ENCODE measurements at regions not wholly inside any gene's neighbourhood (a gene's known extent, or its start where the extent isn't known, plus 50 kb on each side); places are given as distances from the start of the nearest gene placed in this dataset.

GRCh38 chr12:74319886-74320285 is 217.7 kb upstream of the ATXN7L3B start:
- TF ChIP-seq YY1 (IDR thresholded peaks at IDR 0.05; ENCODE audit: insufficient read depth, insufficient read length), result no peak
- TF ChIP-seq SUZ12 (IDR thresholded peaks at IDR 0.05; ENCODE audit: extremely low read depth, insufficient read depth, insufficient read length), result no peak
- H3K9ac ChIP-seq (ENCODE audit: insufficient read length, low read depth), result no peak overlapping the region
- H3K4me3 ChIP-seq (ENCODE audit: insufficient read length, low read depth), result no peak overlapping the region
- no peaks in the 10 kb centered on the region for H3K36me3 ChIP-seq (ENCODE audit: insufficient read depth, insufficient read length, low read length)
- H3K4me1 ChIP-seq (ENCODE audit: insufficient read depth, insufficient read length), result no peaks in the 10 kb centered on the region
- H3K27me3 ChIP-seq (ENCODE audit: insufficient read depth, insufficient read length), result no peaks in the 10 kb centered on the region
- 0 out of 2 replicates have a peak, but pooled peaks cover 5% of the 10 kb centered on the region for H3K9me3 ChIP-seq (ENCODE audit: insufficient read depth, low read length)
- DNase-seq (ENCODE audit: low read depth, low spot score), result no peak

- Histone ChIP-seq H3K9me3 (ENCODE audit: insufficient read depth, low read length) (0 out of 2 replicates have a peak, but pooled peaks cover 5% of the 10 kb centered on the region), H3K4me1 (ENCODE audit: insufficient read depth, insufficient read length) (no peaks in the 10 kb centered on the region), H3K27me3 (ENCODE audit: insufficient read depth, insufficient read length) (no peaks in the 10 kb centered on the region), H3K4me3 (ENCODE audit: insufficient read length, low read depth) (no peak overlapping the region), H3K36me3 (ENCODE audit: insufficient read depth, insufficient read length, low read length) (no peaks in the 10 kb centered on the region), H3K9ac (ENCODE audit: insufficient read length, low read depth) (no peak overlapping the region)
- DNase-seq (ENCODE audit: low read depth, low spot score), result no peak
- TF ChIP-seq YY1 (IDR thresholded peaks at IDR 0.05; ENCODE audit: insufficient read depth, insufficient read length) (no peak), ZNF274 (IDR thresholded peaks at IDR 0.05; ENCODE audit: low read depth, low read length) (no peak), SUZ12 (IDR thresholded peaks at IDR 0.05; ENCODE audit: extremely low read depth, insufficient read depth, insufficient read length) (no peak)
These were observed 216.3 kb upstream of the ATXN7L3B start for GRCh38 chr12:74321381-74321780.

GRCh38 chr12:74322792-74323191 is 214.8 kb upstream of the ATXN7L3B start:
- Histone ChIP-seq H3K9me3 (ENCODE audit: insufficient read depth, low read length) (0 out of 2 replicates have a peak, but pooled peaks cover 5% of the 10 kb centered on the region), H3K27me3 (ENCODE audit: insufficient read depth, insufficient read length) (no peaks in the 10 kb centered on the region), H3K36me3 (ENCODE audit: insufficient read depth, insufficient read length, low read length) (no peaks in the 10 kb centered on the region), H3K4me3 (ENCODE audit: insufficient read length, low read depth) (no peak overlapping the region), H3K4me1 (ENCODE audit: insufficient read depth, insufficient read length) (no peaks in the 10 kb centered on the region), H3K9ac (ENCODE audit: insufficient read length, low read depth) (no peak overlapping the region)
- TF ChIP-seq ZNF274 (IDR thresholded peaks at IDR 0.05; ENCODE audit: low read depth, low read length) (no peak), SUZ12 (IDR thresholded peaks at IDR 0.05; ENCODE audit: extremely low read depth, insufficient read depth, insufficient read length) (no peak), YY1 (IDR thresholded peaks at IDR 0.05; ENCODE audit: insufficient read depth, insufficient read length) (no peak)
- no peak for DNase-seq (ENCODE audit: low read depth, low spot score)

- Histone ChIP-seq H3K27me3 (ENCODE audit: insufficient read depth, insufficient read length) (no peaks in the 10 kb centered on the region), H3K4me3 (ENCODE audit: insufficient read length, low read depth) (no peak overlapping the region), H3K9ac (ENCODE audit: insufficient read length, low read depth) (no peak overlapping the region), H3K9me3 (ENCODE audit: insufficient read depth, low read length) (no peaks in the 10 kb centered on the region), H3K36me3 (ENCODE audit: insufficient read depth, insufficient read length, low read length) (no peaks in the 10 kb centered on the region), H3K4me1 (ENCODE audit: insufficient read depth, insufficient read length) (no peaks in the 10 kb centered on the region)
- DNase-seq (ENCODE audit: low read depth, low spot score), result no peak
- TF ChIP-seq ZNF274 (IDR thresholded peaks at IDR 0.05; ENCODE audit: low read depth, low read length), result no peak
- no peak for TF ChIP-seq SUZ12 (IDR thresholded peaks at IDR 0.05; ENCODE audit: extremely low read depth, insufficient read depth, insufficient read length)
- no peak for TF ChIP-seq YY1 (IDR thresholded peaks at IDR 0.05; ENCODE audit: insufficient read depth, insufficient read length)
These were observed 209.0 kb upstream of the ATXN7L3B start for GRCh38 chr12:74328623-74329022.

GRCh38 chr12:74334780-74335179 is 202.9 kb upstream of the ATXN7L3B start:
- Histone ChIP-seq H3K27me3 (ENCODE audit: insufficient read depth, insufficient read length) (no peaks in the 10 kb centered on the region), H3K4me1 (ENCODE audit: insufficient read depth, insufficient read length) (no peaks in the 10 kb centered on the region), H3K9ac (ENCODE audit: insufficient read length, low read depth) (no peak overlapping the region), H3K4me3 (ENCODE audit: insufficient read length, low read depth) (no peak overlapping the region), H3K9me3 (ENCODE audit: insufficient read depth, low read length) (no peaks in the 10 kb centered on the region), H3K36me3 (ENCODE audit: insufficient read depth, insufficient read length, low read length) (no peaks in the 10 kb centered on the region)
- no peak for TF ChIP-seq SUZ12 (IDR thresholded peaks at IDR 0.05; ENCODE audit: extremely low read depth, insufficient read depth, insufficient read length)
- no peak for TF ChIP-seq ZNF274 (IDR thresholded peaks at IDR 0.05; ENCODE audit: low read depth, low read length)
- no peak for TF ChIP-seq YY1 (IDR thresholded peaks at IDR 0.05; ENCODE audit: insufficient read depth, insufficient read length)
- no peak for DNase-seq (ENCODE audit: low read depth, low spot score)

GRCh38 chr12:74337951-74338350 is 199.7 kb upstream of the ATXN7L3B start:
- TF ChIP-seq ZNF274 (IDR thresholded peaks at IDR 0.05; ENCODE audit: low read depth, low read length), result no peak
- no peak for TF ChIP-seq YY1 (IDR thresholded peaks at IDR 0.05; ENCODE audit: insufficient read depth, insufficient read length)
- no peak for TF ChIP-seq SUZ12 (IDR thresholded peaks at IDR 0.05; ENCODE audit: extremely low read depth, insufficient read depth, insufficient read length)
- Histone ChIP-seq H3K27me3 (ENCODE audit: insufficient read depth, insufficient read length) (no peaks in the 10 kb centered on the region), H3K36me3 (ENCODE audit: insufficient read depth, insufficient read length, low read length) (no peaks in the 10 kb centered on the region), H3K4me1 (ENCODE audit: insufficient read depth, insufficient read length) (no peaks in the 10 kb centered on the region), H3K9me3 (ENCODE audit: insufficient read depth, low read length) (no peaks in the 10 kb centered on the region), H3K4me3 (ENCODE audit: insufficient read length, low read depth) (no peak overlapping the region), H3K9ac (ENCODE audit: insufficient read length, low read depth) (no peak overlapping the region)
- no peak for DNase-seq (ENCODE audit: low read depth, low spot score)

GRCh38 chr12:74339211-74339610 is 198.4 kb upstream of the ATXN7L3B start:
- DNase-seq (ENCODE audit: low read depth, low spot score), result no peak
- Histone ChIP-seq H3K4me1 (ENCODE audit: insufficient read depth, insufficient read length) (no peaks in the 10 kb centered on the region), H3K36me3 (ENCODE audit: insufficient read depth, insufficient read length, low read length) (no peaks in the 10 kb centered on the region), H3K27me3 (ENCODE audit: insufficient read depth, insufficient read length) (no peaks in the 10 kb centered on the region), H3K4me3 (ENCODE audit: insufficient read length, low read depth) (no peak overlapping the region), H3K9me3 (ENCODE audit: insufficient read depth, low read length) (no peaks in the 10 kb centered on the region), H3K9ac (ENCODE audit: insufficient read length, low read depth) (no peak overlapping the region)
- TF ChIP-seq ZNF274 (IDR thresholded peaks at IDR 0.05; ENCODE audit: low read depth, low read length) (no peak), YY1 (IDR thresholded peaks at IDR 0.05; ENCODE audit: insufficient read depth, insufficient read length) (no peak), SUZ12 (IDR thresholded peaks at IDR 0.05; ENCODE audit: extremely low read depth, insufficient read depth, insufficient read length) (no peak)
